Ishikawa (cell line): ENCODE measurements at regions not wholly inside any gene's neighbourhood (a gene's known extent, or its start where the extent isn't known, plus 50 kb on each side); places are given as distances from the start of the nearest gene placed in this dataset.

Source experiments
- CEBPB ChIP-seq: IDR thresholded peaks from 2 replicates; pipeline ENCODE4 v1.6.1; 2012
- CREB1 ChIP-seq: IDR thresholded peaks from 2 replicates; pipeline ENCODE4 v1.6.1; 2012; ENCODE audit warnings: low read depth
- EGR1 ChIP-seq: IDR thresholded peaks from 2 replicates; pipeline ENCODE4 v1.6.1; 2012
- EP300 ChIP-seq: IDR thresholded peaks from 2 replicates; pipeline ENCODE4 v1.6.1; 2012; ENCODE audit warnings: borderline replicate concordance
- FOXM1 ChIP-seq: IDR thresholded peaks from 2 replicates; pipeline ENCODE4 v1.6.1; 2012; ENCODE audit warnings: low read depth, borderline replicate concordance
- MAX ChIP-seq: IDR thresholded peaks from 2 replicates; pipeline ENCODE4 v1.6.1; 2012
- NFIC ChIP-seq: IDR thresholded peaks from 2 replicates; pipeline ENCODE4 v1.6.1; 2012
- RAD21 ChIP-seq: IDR thresholded peaks from 2 replicates; pipeline ENCODE4 v1.6.1; 2012; ENCODE audit warnings: low read depth
- REST ChIP-seq: IDR thresholded peaks from 2 replicates; pipeline ENCODE4 v1.6.1; 2012; ENCODE audit warnings: low read depth, mild to moderate bottlenecking
- TAF1 ChIP-seq: IDR thresholded peaks from 2 replicates; pipeline ENCODE4 v1.6.1; 2012; ENCODE audit warnings: low read depth, mild to moderate bottlenecking
- TCF12 ChIP-seq: IDR thresholded peaks from 2 replicates; pipeline ENCODE4 v1.6.1; 2012; ENCODE audit warnings: low read depth
- TEAD4 ChIP-seq: IDR thresholded peaks from 2 replicates; pipeline ENCODE4 v1.6.1; 2012
- USF1 ChIP-seq: IDR thresholded peaks from 2 replicates; pipeline ENCODE4 v1.6.1; 2012
- YY1 ChIP-seq: IDR thresholded peaks from 2 replicates; pipeline ENCODE4 v1.6.1; 2012; ENCODE audit warnings: low read depth
- ZBTB7A ChIP-seq: IDR thresholded peaks from 2 replicates; pipeline ENCODE4 v1.6.1; 2012; ENCODE audit warnings: low read depth

GRCh38 chr6:170203212-170203611 lies 87.7 kb downstream of the DLL1 start:
- TF ChIP-seq ZBTB7A (no peak), TEAD4 (no peak), REST (no peak), CEBPB (no peak), EGR1 (no peak), MAX (no peak), TAF1 (no peak), CREB1 (no peak), EP300 (no peak)

GRCh38 chr6:170202416-170203135 lies 88.3 kb downstream of the DLL1 start:
- no peak for TF ChIP-seq TCF12
- TF ChIP-seq FOXM1: no peak
- TF ChIP-seq TAF1: no peak
- TF ChIP-seq EP300: no peak
- TF ChIP-seq CEBPB: no peak
- no peak for TF ChIP-seq TEAD4
- TF ChIP-seq CREB1: no peak
- TF ChIP-seq MAX: no peak
- no peak for TF ChIP-seq USF1
- TF ChIP-seq NFIC: no peak
- no peak for TF ChIP-seq YY1
- TF ChIP-seq REST: no peak
- no peak for TF ChIP-seq EGR1
- no peak for TF ChIP-seq RAD21
- no peak for TF ChIP-seq ZBTB7A

- no peak for TF ChIP-seq ZBTB7A
- no peak for TF ChIP-seq RAD21
- TF ChIP-seq TAF1: no peak
- TF ChIP-seq TCF12: no peak
- TF ChIP-seq MAX: no peak
- TF ChIP-seq YY1: no peak
- TF ChIP-seq CEBPB: no peak
- TF ChIP-seq TEAD4: no peak
- no peak for TF ChIP-seq EGR1
- no peak for TF ChIP-seq EP300
- TF ChIP-seq NFIC: no peak
- TF ChIP-seq USF1: no peak
- TF ChIP-seq REST: no peak
- TF ChIP-seq FOXM1: no peak
These were observed 89.5 kb downstream of the DLL1 start for GRCh38 chr6:170201361-170201760.

GRCh38 chr6:170200458-170200891 lies 90.4 kb downstream of the DLL1 start:
- no peak for TF ChIP-seq CEBPB
- no peak for TF ChIP-seq TEAD4
- TF ChIP-seq YY1: no peak
